HG03565 (cell line): ENCODE measurements at regions not wholly inside any gene's neighbourhood (a gene's known extent, or its start where the extent isn't known, plus 50 kb on each side); places are given as distances from the start of the nearest gene placed in this dataset.

Experiments used
- ATAC-seq: cut with Tn5 transposase; IDR thresholded peaks from one replicate; pipeline ENCODE4 v1.9.1; 2021; ENCODE audit warnings: mild to moderate bottlenecking, moderate library complexity; ENCODE audit not compliant: unreplicated experiment

DNA sequence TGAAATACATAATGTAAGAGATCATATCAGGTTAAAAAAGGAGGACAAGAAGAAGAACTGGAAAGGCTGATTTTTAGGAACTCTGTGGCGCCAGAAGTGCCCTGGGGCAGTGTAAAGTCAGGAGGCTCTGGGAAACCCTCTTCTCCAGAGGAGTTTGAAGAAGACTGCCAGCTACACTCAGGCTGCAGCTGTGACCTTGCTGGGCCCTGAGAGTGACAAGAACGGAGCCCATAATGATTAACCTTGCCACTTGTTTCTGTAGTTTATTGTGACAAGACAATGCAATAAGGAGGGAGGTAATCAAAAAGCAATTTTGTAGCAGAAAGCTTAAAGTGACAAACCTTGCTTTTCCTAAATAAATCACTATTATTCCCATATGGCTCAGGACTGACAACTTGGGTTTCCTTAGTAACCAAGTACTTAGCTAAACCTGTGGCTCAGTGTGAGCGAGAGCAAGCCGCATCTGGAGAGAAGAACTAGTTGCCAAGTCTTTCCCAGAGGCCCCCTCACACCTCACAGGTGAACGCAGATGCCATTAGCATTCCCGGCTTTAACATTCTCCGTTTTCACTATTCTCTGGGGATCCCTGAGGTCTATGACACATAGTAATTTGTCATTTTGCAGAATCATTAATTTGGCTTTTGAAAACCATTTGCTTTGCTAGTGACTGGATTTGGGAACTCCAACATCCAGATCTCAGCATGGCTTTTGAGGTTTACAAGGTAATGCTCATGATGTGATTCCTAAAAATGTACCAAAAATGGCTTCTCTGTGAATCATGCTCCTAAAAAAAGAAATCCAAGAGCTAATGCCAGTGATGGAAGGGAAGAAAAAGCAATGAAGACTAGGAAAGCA, 115.9 kb downstream of the OMA1 start:
- ATAC-seq, result no peak

DNA sequence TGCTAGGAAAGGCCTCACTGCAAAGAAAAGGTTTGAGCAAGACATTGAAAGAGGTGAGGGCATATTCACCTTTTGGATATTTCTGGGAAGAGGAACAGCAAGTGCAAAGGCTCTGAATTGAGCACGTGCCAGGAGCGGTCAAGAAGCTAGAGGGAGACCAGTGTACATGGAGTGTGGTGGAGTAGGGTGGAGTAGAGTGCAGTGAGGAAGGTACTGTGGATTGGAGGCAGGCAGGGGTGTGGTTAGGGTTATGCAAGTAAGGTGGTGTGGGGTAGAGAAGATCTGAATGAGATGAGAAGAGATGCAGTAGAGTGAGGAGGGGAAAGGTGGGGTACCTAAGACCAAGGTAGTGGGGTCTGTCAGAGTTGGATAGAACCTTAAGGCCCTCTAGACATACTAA, 119.6 kb downstream of the OMA1 start:
- no peak for ATAC-seq

DNA sequence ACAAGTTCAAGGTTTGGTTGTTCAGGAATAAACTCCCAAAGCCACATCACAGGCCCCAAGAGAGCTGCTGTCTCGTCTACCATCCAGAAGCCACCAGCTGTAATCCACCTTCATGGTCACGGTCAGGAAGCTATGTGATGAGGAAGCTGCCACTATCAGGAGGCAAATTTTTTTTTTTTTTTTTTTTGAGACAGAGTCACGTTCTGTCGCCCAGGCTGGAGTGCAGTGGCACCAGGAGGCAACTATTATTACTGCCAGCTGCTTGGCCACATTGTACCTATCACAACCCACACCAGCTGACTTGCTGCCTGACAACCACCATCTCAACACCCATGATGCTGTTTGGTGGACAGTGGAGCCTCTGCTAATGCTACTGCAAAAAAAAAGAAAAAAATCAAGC, 124.1 kb downstream of the OMA1 start:
- ATAC-seq, result no peak

DNA sequence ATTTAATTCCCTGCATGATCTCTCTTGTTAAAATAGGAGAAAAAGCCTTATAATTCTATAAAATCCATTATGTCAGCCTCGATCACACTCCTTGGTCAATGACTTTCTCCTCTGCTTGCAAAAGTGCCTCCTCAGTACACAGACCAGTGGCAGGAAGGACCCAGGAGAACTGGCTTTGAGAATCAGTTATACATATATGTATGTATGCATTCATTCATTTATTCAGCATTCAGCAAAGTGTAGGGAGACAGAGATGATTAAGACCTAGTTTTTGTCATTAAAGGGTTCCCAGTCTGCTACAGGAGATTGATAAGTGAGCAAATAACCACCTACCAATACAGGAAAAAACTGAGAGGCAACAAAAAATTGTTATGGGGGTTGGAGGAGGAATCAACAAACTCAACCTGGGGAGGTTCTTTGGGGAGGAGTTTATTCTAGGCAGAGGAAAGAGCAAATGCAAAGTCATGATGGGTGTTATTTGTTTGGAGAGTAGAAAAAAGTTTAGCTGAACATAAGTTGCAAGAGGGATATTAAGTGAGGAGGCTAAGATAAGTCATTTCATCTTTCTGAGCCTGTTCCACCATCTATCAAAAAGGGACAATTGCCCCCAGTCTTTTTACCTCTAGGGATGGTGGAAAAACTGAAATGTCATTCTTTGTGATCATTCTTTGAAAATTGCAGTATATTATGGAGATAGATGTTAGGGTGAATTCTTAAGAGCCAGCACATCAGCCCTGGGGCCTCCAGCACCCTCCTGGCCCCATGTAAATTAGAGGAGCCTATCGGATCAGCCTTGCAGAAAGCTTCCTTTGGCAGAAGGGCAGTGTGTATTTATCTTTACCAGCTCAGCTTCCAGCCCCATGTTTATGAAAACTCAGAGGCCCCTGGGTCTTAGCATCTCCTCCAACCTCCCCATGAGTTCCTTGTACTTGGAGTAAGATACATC, 128.0 kb downstream of the OMA1 start:
- no peak for ATAC-seq

DNA sequence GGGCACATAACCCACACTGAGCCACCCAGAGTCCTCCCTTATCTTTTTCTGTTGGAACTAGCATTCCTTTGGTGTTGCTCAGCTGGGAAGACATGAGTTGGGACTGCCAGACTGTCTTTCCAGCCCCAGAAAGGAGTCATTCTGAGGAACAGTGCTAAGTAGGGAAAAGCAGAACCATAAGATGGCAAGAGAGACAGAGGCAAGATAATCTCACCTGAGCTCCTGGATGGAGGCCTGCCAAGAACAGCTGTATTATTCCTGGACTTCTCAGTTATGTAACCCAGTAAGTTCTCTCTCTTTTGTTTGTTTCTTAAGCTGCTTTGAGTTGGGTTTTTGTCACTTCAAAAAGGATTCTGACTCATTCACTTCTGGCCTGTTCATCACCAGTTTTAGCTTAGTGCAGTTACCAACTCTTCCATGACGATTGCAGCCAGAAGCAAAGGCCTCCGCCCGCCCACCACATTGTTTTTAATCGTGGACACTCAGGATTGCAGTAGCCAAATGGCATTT, 134.4 kb downstream of the OMA1 start:
- ATAC-seq, result no peak

DNA sequence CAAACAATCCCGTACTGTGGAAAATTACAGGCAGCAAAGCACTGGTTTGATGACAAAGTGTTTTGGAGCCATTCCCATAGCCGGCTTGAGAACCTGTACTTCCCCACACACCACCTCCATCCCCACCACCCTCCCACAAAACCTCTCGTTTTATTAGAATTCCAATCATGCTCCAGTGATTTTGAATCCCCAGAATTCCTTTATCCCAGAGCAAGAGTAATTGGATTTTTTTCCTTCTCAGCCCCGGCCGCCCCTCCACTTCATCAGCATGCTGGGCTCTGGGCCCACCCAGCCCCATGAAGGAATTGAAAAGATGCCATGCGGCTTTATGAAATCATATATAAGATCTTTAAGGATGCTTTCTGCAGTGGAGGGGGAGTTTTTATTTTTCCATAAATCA, 136.6 kb downstream of the OMA1 start:
- no peak for ATAC-seq

DNA sequence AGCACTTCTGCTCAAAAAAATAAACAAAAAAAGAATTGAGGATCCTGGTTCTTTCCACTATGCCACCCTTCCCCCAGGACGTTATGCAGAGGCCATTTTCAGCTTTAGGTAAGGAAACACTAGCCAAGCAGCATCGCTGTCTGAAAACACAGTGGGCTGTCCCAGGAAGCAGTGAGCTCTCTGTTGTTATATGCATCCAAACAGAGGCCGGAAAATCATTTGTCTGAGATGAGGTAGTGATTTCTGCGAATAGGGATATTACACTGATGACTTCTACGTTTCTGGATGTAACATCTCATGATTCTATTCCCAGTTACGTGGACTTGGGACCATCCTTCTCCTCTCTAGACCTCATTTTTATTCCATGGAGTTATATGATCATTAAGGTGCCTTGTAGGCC, 137.2 kb downstream of the OMA1 start:
- no peak for ATAC-seq

DNA sequence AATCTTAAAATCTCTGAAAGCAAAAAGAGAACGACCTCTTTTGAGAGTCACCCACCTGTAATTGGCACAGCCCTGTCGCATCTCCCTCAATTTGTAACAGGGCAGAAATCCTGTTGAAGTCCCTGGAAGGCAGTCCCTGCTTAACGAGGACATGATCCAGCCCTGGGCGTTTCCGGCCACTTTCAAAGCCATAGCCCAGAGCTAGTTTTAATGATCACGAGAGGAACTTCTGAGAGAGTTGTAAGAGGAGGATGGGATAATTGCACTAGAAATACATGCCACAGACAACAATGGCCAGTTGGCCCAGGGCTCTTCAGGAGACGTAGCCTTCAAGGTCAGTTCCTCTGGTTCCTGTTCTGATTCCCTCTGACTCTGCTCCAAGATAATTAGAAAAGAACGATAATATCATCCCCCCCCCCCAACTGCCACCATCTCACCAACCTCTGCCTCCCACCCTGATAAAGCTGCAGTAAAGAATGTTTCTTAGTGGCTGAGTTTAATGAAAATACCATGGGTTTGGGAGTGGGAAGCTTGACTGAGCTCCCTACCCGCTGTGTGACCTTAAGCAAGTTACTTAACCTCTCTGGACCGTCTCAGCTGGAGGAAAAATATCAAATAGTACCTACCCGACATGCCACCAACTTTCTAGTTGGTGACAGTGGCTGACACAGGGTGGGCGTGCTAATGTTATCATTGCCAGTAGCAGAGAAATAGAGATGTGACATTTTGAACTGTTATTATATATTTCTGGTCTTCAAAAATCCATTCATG, 140.0 kb downstream of the OMA1 start:
- no peak for ATAC-seq

DNA sequence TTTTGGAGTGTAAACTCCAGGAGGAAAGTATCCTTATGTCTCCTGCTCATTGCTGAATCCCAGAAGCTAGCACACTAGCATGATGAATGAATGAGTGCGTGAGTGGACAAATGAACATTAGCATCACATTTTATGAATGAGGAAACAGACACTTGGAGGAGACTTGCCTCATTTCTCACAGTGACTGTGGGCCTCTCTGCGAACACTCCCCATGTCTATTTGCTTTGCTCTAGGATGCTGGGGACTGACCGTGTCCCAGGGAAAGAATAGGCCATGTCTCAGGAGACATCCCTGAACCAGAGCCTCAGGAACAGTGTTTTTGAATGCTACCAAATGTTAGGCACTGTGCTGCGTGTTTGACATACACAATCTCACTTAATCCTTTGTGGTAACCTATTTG, 140.9 kb downstream of the OMA1 start:
- no peak for ATAC-seq

DNA sequence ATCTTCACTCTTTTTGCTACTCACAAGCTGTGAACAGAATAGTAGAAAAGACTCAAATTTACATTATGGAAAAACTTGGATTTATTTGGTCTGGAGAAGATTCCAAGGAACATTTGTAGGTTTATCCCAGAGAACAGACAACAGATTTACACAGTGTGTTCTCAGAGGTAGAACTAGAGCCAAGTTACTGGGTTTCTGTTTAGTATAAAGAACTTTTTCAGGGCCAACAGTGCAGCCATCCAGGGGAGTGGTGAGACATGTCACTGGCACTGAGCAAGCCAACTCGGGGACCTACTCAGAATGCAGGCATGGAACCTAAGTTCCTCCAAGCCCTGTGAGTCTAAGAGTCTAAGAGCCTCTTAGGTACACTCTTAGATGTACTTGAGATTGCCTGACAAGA, 142.6 kb downstream of the OMA1 start:
- no peak for ATAC-seq

DNA sequence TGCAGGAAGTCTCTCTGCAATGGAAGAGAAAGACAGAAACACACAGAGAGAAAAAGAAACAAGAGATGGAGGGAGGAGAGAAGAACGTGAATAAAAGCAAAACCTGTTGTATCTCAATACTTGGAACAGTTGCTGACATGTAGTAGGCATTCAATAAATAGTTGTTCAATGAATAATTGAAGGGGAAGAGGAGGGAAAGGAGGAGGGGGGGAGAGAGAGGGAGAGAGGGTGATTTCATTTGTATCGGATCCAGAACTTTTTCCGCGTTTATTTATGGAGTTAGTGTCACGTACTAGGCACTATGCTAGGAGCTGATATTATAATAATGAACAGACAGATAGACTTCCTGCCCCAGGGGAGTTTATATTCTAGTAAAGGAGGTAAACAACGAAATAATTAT, 144.1 kb downstream of the OMA1 start:
- ATAC-seq, result no peak

DNA sequence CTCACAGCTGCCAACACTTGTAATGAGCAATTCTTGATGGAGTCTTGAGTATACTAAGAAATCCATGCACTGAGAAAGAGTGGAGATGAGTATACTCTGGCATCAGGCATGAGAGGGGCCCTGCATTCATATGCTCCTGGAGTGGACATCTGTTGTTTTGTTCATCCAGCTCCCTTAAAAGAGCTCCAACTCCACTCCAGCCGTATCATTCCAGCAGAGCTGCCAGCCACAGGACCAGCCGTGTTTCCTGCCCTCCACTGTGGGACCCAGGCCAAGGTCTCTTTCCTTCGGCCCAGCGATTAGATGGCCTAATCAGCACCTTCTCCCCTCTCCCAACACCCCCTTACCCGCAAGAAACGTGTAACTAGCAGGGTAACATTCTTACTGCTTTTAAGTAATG, 144.5 kb downstream of the OMA1 start:
- ATAC-seq, result no peak

DNA sequence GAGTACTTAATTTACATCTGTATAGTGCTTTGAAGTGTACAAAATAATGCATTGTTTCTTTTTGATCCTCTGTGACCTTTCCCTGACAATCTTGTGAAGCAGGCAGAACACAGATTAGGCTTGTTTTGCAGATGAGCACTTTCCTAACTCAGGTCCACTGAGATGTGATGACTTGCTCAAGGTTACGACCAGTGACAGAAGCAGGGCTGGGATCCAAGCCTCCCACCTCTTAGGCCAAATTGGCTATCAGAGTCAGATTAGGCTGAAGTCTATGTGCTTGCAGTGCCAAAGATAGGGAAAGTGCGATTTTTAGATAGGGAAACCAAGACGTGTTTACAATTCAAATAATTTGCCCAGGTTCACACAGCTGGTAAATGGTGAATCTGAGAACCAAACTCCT, 147.3 kb downstream of the OMA1 start:
- ATAC-seq, result no peak

DNA sequence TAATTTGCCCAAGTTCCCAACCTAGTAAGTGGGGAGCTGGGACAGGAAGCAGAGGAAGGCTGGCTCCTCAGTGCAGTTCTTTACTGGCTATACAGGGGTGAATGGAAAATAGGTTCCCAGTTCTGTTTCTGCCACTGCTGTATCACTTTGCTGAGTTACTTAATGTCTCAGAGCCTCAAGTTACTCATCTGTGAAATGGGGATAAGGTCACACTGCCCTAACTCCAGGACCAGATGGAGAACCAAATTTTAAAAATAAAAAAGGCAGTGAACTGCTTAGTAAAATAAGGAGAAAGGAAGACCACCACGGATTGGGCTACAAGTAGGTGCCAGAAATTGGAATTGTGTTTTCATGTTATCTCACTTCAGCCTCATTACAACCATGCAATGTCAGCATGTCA, 147.8 kb downstream of the OMA1 start:
- ATAC-seq, result no peak

DNA sequence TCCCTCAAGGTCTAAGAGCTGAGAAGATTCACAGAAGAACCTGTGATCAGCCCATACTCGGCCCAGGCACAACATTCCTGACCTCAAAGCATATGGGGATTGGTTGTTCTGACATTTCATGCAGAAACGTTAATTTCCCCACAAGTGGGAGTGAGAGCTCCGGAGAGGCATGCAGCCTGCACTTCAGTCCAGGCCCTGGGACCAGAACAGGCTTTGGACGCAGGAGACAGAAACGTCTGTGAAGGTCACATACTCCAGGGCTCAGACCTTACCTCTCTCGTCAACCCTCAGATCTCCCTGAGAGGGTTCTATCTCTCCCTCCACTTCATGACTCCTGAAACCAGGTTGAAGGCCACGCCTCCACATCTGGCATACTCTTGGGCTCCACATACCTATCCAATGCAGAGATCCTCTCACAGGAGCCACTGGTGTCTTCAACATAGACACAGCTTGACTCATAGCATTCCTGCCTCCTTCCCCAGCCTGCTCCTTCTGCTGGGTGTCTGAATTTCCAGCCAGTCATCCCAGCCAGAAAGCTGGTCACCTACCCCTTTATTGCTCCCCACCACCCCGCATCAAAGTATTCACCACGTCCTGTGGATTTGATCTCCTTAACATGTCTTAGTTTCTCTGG, 149.2 kb downstream of the OMA1 start:
- ATAC-seq, result no peak

DNA sequence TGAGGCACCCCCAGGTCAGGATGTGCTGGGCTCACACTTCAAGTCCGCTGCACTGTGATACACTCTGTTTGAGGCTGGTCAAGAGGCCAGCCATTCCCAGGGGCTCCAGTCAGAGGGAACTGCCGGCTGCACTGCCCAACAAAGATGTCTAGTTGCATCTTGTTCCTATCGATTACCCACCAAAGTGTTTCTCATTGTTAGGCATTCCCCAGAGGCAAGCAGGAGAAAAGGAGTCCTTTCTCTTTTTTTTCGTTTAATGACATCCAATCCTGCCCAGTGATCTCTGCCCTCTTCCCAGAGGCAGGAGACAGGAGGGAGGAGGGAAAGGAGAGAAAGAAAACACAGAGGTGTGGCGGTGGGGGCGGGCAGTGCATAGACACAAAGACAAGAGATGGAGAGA, 150.4 kb downstream of the OMA1 start:
- no peak for ATAC-seq

DNA sequence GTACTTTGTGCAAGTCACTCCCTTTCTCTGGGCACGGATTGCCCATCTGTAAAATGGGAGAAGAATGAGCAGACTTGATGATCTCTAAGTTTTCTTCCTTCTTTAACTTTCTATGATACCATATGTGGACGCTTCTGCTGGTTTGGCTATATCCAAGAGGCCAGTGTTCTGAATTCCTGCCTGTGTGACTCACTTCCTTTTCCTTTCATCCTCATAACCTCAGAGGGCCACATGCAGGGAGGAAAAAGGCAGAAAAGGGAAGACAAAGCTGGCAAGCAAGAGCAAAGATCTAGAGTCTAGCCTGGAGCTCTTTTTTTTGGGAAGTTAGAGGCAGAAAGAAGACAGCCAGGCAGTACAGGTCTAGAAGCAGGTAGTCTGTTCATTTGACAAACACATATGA, 151.2 kb downstream of the OMA1 start:
- ATAC-seq, result no peak

DNA sequence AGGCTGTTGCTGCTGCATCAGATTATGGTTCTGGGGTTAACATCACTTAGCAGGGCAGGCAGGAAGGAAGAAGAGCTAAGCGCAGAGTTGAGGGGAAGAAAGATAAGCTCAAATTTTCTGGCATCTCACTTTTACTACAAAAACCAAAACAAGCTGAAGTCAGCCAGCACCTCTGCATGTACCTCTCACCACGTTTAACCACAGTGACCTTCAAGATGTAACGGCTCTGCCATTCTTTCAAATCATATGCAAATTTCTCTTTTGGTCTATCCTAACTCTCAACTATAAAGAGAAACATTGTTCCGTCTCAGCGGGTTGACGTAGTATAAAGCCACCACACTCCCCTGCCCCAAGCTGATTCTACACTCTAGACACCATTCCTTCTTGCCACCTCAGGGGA, 154.4 kb downstream of the OMA1 start:
- peak; percentile 92 for ATAC-seq

DNA sequence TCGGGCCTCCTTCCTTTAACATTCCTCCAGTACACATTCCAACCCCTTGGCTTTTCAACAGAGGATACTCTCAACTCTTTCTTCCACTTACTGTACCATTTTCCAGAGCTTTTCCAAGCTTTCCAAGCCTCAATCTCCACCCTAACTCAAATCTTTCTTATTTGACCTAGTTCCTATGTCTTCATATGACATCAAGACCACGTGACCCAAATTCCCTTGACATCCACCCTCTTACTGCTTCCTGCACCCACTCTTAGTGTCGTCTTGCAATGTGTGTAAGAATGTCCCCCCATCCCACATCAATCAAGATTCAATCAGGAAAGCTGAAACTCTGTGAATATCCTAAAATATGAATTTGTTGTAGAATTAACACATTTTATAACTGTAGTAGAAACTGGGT, 155.0 kb downstream of the OMA1 start:
- no peak for ATAC-seq

DNA sequence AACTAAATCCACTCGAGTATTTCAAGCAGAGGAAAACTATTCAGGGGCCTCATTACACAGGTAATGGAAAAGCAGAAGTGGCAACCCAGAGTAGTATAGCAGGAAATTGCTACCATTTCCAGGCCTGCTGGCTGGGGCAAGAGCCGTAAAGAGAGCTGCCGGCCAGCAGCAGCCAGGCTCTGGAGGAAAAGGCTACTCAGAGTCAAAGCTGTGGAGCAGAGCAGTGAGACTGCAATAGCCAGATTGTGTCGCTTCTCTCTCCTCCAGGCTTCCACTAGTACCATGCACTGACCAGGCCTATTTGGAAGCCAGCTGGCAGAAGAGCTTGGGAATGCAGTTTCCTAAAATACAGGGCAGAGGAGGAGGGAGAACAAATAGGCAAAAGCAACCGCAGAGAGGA, 155.5 kb downstream of the OMA1 start:
- ATAC-seq, result no peak

DNA sequence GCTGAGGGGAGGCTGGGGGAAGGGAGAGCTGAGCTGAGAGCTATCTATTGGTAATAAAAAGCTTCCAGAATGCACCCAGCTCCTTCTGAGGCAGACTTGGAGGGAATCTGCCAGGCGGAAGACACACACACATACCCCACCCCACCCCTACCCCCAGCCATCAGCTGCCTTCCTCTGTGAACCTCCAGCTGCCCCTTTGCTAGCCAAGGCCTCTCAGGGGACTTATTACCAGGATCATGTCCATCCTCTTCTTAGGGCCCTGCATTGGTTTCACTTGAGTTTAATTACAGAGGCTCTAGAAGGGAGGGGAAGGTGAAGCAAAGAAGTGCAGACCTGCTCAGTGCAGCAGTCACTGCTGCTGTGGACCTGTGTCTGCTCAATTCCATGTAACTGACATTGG, 156.4 kb downstream of the OMA1 start:
- ATAC-seq, result no peak
